DOHH2 (cell line): ENCODE measurements at regions not wholly inside any gene's neighbourhood (a gene's known extent, or its start where the extent isn't known, plus 50 kb on each side); places are given as distances from the start of the nearest gene placed in this dataset.

Experiments used
- H3F3A ChIP-seq: fragments of 200-600 bp; sonication (generic), shearing (Covaris generic); 2 replicates; pipeline ENCODE4 v1.6.0; 2016; ENCODE audit warnings: antibody characterized with exemption, mild to moderate bottlenecking; ENCODE audit not compliant: control insufficient read depth, insufficient read depth
- H3K27ac ChIP-seq: fragments of 200-600 bp; sonication (generic); 2 replicates; pipeline ENCODE4 v1.5.1; 2014; ENCODE audit warnings: low read depth, mild to moderate bottlenecking, low read length, moderate library complexity
- H3K27me3 ChIP-seq: fragments of 200-600 bp; sonication (generic); 2 replicates; pipeline ENCODE4 v1.6.1; 2014; ENCODE audit warnings: mild to moderate bottlenecking, low read length, mixed read lengths; ENCODE audit not compliant: control insufficient read depth
- H3K36me3 ChIP-seq: fragments of 200-600 bp; sonication (generic); 2 replicates; pipeline ENCODE4 v1.6.1; 2014; ENCODE audit warnings: mild to moderate bottlenecking, low read length, moderate library complexity, mixed read lengths; ENCODE audit not compliant: control insufficient read depth
- H3K4me1 ChIP-seq: fragments of 200-600 bp; sonication (generic); 2 replicates; pipeline ENCODE4 v1.6.1; 2014; ENCODE audit warnings: mild to moderate bottlenecking, low read length, mixed read lengths; ENCODE audit not compliant: control insufficient read depth
- H3K4me2 ChIP-seq: fragments of 200-600 bp; sonication (generic); 2 replicates; pipeline ENCODE4 v1.6.0; 2014; ENCODE audit warnings: mild to moderate bottlenecking, low read length, moderate library complexity
- H3K4me3 ChIP-seq: fragments of 200-600 bp; sonication (generic); 2 replicates; pipeline ENCODE4 v1.5.1; 2014; ENCODE audit warnings: mild to moderate bottlenecking, low read length, mixed read lengths
- H3K79me2 ChIP-seq: fragments of 200-600 bp; sonication (generic); 2 replicates; pipeline ENCODE4 v1.6.1; 2014; ENCODE audit warnings: mild to moderate bottlenecking, low read length, mixed read lengths; ENCODE audit not compliant: control insufficient read depth
- H3K9me2 ChIP-seq: fragments of 200-600 bp; sonication (generic); replicated peaks from 2 replicates; pipeline ENCODE4 v1.6.1; 2014; ENCODE audit warnings: mild to moderate bottlenecking, low read length, mixed read lengths; ENCODE audit not compliant: control insufficient read depth
- H3K9me3 ChIP-seq: fragments of 200-600 bp; sonication (generic); 2 replicates; pipeline ENCODE4 v1.6.1; 2014; ENCODE audit warnings: antibody characterized with exemption, low read length, mixed read lengths; ENCODE audit not compliant: control insufficient read depth, insufficient read depth
- H4K20me1 ChIP-seq: fragments of 200-600 bp; sonication (generic); 2 replicates; pipeline ENCODE4 v1.6.0; 2014; ENCODE audit warnings: low read depth, mild to moderate bottlenecking, antibody characterized with exemption, low read length, moderate library complexity; ENCODE audit not compliant: control insufficient read depth, insufficient read depth
- EZH2phosphoT487 ChIP-seq: fragments of 200-600 bp; sonication (generic); IDR thresholded peaks from 2 replicates; pipeline ENCODE4 v1.6.1; 2017; ENCODE audit warnings: borderline replicate concordance, mild to moderate bottlenecking, antibody characterized with exemption, low read length, moderate library complexity, mixed read lengths
- TF ChIP-seq, protein P1 (sequence below): fragments of 200-600 bp; sonication (generic); IDR thresholded peaks from one replicate; pipeline ENCODE4 v1.5.1; 2014; ENCODE audit warnings: antibody characterized with exemption, mild to moderate bottlenecking, low read depth, low read length; ENCODE audit not compliant: poor library complexity, severe bottlenecking

DNA sequence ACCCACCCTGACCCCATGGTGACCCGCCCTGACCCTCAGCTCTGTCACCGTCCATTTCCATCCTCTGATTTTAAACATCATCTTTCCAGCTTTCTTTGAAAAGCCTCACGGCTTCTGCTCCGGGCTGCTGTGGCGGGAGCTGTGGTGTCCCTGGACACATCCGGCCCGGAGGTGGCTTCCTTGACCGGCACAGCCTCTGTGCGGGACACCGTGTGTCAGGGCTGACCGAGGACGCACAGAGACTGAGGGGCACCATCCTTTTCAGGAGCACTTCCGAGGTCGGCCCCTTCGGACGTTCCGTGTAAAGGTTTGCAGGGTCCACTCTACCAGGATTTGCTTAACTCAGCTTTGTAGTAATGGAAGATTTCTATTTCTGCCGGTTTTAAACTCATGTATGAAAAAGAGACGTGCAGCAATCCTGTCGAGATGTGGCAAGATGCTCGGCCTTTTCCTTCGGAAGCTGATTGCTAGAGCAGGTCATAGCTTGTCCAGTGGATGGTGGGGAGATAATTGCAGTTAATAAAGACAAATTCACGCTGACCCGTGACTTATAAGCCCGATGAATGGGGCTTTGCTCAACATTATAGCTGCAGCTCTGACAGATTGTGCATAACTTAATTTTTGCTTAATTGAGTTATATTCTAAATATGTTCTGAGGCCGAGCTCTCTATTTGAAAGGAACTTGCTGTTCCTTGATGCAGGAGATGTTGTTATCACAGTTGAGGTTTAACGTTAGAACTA, 54.4 kb upstream of the CFAP46 start:
- no peaks in the 10 kb centered on the region for H3K36me3 ChIP-seq

DNA sequence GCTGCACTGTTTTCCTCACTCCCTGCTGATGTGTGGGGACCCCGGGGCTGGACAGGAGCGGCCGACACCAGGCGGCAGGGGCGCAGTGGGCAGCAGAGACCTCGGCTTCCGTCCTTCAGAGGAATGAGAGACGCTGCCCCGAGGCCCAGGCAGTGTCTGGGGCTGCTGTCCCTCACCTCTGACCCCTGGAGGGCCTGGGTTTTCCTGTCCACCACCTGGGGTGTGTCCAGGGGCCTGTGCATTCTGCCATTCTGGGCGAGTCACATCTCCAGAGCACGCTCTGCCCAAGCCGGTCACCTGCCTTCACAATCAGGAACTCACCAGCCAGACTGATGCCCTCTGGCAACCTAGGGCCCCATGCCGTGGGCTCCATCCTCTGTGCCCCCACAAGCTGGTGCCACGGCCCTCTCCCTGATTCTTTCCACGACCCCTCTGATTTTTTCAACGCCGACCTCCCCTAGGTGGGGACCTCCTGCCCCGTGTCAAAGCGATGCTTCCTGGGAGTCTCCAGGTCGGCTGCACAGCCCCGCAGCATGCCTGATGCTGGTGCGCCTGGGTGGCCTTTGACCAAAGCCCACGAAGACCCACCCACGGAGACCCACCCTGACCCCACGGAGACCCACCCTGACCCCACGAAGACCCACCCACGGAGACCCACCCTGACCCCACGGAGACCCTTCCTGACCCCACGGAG, 53.7 kb upstream of the CFAP46 start:
- Histone ChIP-seq H3K9me3 (no peaks in the 10 kb centered on the region; the same call in none of the 2 replicates), H3K79me2 (no peaks in the 10 kb centered on the region), H3K27me3 (no peaks in the 10 kb centered on the region), H3K4me3 (no peak overlapping the region), H3K9me2 (no peaks in the 10 kb centered on the region), H3F3A (no peaks in the 10 kb centered on the region), H3K27ac (no peak overlapping the region), H3K36me3 (no peaks in the 10 kb centered on the region), H3K4me2 (no peak overlapping the region), H3K4me1 (no peaks in the 10 kb centered on the region), H4K20me1 (no peaks in the 10 kb centered on the region)
- TF ChIP-seq EZH2phosphoT487 = no peak

More for the DNA sequence above, 54.4 kb upstream of the CFAP46 start:
- no peaks in the 10 kb centered on the region for H3K4me1 ChIP-seq
- H3K4me3 ChIP-seq = no peak overlapping the region
- H4K20me1 ChIP-seq = no peaks in the 10 kb centered on the region
- H3K9me3 ChIP-seq = no peaks in the 10 kb centered on the region; the same call in none of the 2 replicates
- no peaks in the 10 kb centered on the region for H3K27me3 ChIP-seq
- TF ChIP-seq EZH2phosphoT487 = no peak
- TF ChIP-seq, protein P1, sequence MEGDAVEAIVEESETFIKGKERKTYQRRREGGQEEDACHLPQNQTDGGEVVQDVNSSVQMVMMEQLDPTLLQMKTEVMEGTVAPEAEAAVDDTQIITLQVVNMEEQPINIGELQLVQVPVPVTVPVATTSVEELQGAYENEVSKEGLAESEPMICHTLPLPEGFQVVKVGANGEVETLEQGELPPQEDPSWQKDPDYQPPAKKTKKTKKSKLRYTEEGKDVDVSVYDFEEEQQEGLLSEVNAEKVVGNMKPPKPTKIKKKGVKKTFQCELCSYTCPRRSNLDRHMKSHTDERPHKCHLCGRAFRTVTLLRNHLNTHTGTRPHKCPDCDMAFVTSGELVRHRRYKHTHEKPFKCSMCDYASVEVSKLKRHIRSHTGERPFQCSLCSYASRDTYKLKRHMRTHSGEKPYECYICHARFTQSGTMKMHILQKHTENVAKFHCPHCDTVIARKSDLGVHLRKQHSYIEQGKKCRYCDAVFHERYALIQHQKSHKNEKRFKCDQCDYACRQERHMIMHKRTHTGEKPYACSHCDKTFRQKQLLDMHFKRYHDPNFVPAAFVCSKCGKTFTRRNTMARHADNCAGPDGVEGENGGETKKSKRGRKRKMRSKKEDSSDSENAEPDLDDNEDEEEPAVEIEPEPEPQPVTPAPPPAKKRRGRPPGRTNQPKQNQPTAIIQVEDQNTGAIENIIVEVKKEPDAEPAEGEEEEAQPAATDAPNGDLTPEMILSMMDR = no peak
- H3K27ac ChIP-seq = no peak overlapping the region
- no peaks in the 10 kb centered on the region for H3K9me2 ChIP-seq
- H3K4me2 ChIP-seq = no peak overlapping the region
- H3F3A ChIP-seq = no peaks in the 10 kb centered on the region
- no peaks in the 10 kb centered on the region for H3K79me2 ChIP-seq

DNA sequence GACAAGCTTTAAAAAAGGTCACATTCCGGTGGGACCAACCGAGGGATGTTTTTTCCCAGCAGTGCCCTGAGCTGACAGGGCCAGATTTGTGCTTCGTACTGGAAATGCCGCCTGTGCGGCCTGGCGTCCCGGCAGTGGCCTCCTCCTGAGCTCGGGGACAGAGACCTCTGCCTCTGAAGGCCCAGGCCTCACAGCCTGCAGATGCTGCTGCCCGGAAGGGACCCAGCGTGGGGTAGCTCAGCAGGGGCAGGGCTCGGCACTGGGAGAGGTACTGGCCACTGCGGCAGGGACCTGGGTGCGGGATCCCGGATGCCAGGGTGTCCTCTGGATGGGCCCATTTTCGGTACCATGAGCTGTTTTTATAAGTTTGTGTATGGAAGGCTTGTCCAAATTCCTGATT, 52.4 kb upstream of the CFAP46 start:
- Histone ChIP-seq H3K36me3 (no peaks in the 10 kb centered on the region), H3K4me1 (no peaks in the 10 kb centered on the region), H3K9me2 (no peaks in the 10 kb centered on the region), H3K9me3 (no peaks in the 10 kb centered on the region; the same call in none of the 2 replicates), H3K4me3 (no peak overlapping the region), H3K27ac (no peak overlapping the region), H3K79me2 (no peaks in the 10 kb centered on the region), H4K20me1 (no peaks in the 10 kb centered on the region), H3K27me3 (no peaks in the 10 kb centered on the region), H3F3A (no peaks in the 10 kb centered on the region), H3K4me2 (no peak overlapping the region)
- TF ChIP-seq, protein P1 = no peak
- TF ChIP-seq EZH2phosphoT487 = no peak
